Activated CD4-positive, alpha-beta memory T cell treated with anti-CD3 and anti-CD28 coated beads, Interleukin-2, amount 10 ng/mL, durations not matched to agents 7 days and 5 days (primary cell): ENCODE measurements at regions not wholly inside any gene's neighbourhood (a gene's known extent, or its start where the extent isn't known, plus 50 kb on each side); places are given as distances from the start of the nearest gene placed in this dataset.

Experiments used
- CTCF ChIA-PET: fragments of 350-600 bp; sonication (Branson Sonifier 250); formaldehyde crosslinking; loops from one replicate; lab custom pipeline; 2021; ENCODE audit warnings: antibody characterized with exemption, inconsistent platforms; lab: Charles Lee
- POLR2A ChIA-PET: fragments of 350-600 bp; sonication (Branson Sonifier 250); formaldehyde crosslinking; loops from one replicate; lab custom pipeline; 2021; ENCODE audit warnings: antibody characterized with exemption; lab: Charles Lee
- DNase-seq: peaks from one replicate; pipeline ENCODE4 v3.0.0-alpha.2; 2020
- H3K27ac Mint-ChIP-seq: one replicate; pipeline ENCODE4 v1.8.0; 2021; ENCODE audit warnings: mild to moderate bottlenecking, mixed read lengths
- H3K27me3 Mint-ChIP-seq: one replicate; pipeline ENCODE4 v1.8.0; 2021; ENCODE audit warnings: mixed read lengths
- H3K36me3 Mint-ChIP-seq: one replicate; pipeline ENCODE4 v1.8.0; 2021; ENCODE audit warnings: low read depth, mixed read lengths
- H3K4me1 Mint-ChIP-seq: one replicate; pipeline ENCODE4 v1.8.0; 2021; ENCODE audit warnings: mixed read lengths
- H3K4me3 Mint-ChIP-seq: one replicate; pipeline ENCODE4 v1.8.0; 2021; ENCODE audit warnings: mild to moderate bottlenecking, mixed read lengths
- H3K9me3 Mint-ChIP-seq: one replicate; pipeline ENCODE4 v1.8.0; 2021; ENCODE audit warnings: mixed read lengths

DNA sequence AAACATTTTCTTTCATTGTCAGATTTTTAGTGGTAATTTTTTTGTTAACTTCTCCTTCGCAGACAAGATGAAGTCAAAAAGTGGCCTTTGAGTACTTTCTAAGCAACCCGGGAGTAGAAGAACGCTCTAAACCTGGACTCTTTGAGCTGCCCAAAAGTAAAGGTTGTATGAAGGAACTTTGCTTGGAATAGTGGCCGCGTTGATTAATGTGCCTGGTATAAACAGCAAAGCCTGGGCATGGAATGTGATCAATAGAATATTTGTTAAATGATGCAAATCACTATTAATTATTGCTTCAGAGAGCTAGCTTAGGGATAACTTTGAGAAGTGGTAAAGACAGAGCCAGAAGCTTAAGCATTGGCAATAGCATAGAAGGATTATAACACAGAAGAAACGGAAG lies 475.1 kb upstream of the ANKRD30A start:
- Mint-ChIP-seq H3K27ac (no peak overlapping the region), H3K9me3 (peaks cover 8% of the 10 kb centered on the region), H3K27me3 (no peaks in the 10 kb centered on the region), H3K36me3 (no peaks in the 10 kb centered on the region), H3K4me3 (no peak overlapping the region), H3K4me1 (no peaks in the 10 kb centered on the region)
- ChIA-PET POLR2A (no interaction called here), CTCF (interaction anchor here (0.6 kb wide), 1 partner anchor 390 kb away, joined by 4 read pairs; no protein-coding TSS in a partner anchor)
- no peak for DNase-seq

DNA sequence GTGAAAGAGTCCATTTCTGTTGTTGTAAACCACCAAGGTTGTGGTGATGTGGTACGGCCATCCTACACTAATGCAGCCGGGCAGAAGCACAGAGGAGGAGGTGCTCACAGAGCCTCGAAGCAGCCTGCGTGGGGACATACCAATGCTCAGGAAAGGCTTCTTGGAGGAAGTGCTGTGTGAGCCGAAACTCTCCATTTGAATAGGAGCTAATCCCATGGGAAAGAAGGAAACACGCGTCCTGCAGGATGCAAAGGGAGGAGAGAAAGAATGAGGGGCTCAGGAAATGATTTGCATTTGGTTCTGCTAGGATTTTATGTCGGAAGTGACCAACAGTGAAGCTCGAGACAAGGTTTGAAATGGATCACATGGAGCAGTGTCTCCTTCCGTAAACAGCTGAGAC lies 477.9 kb upstream of the ANKRD30A start:
- no peaks in the 10 kb centered on the region for H3K36me3 Mint-ChIP-seq
- no peak overlapping the region for H3K27ac Mint-ChIP-seq
- no peak overlapping the region for H3K4me3 Mint-ChIP-seq
- DNase-seq, result no peak
- ChIA-PET POLR2A (no interaction called here), CTCF (no interaction called here)
- H3K4me1 Mint-ChIP-seq, result no peaks in the 10 kb centered on the region
- no peaks in the 10 kb centered on the region for H3K27me3 Mint-ChIP-seq
- H3K9me3 Mint-ChIP-seq, result peaks cover 4% of the 10 kb centered on the region

- peaks cover 12% of the 10 kb centered on the region for H3K9me3 Mint-ChIP-seq
- H3K36me3 Mint-ChIP-seq, result no peaks in the 10 kb centered on the region
- no peaks in the 10 kb centered on the region for H3K4me1 Mint-ChIP-seq
- ChIA-PET CTCF (no interaction called here), POLR2A (no interaction called here)
- no peaks in the 10 kb centered on the region for H3K27me3 Mint-ChIP-seq
- no peak overlapping the region for H3K4me3 Mint-ChIP-seq
- H3K27ac Mint-ChIP-seq, result no peak overlapping the region
- no peak for DNase-seq
Measured at GRCh38 chr10:36640626-36641025, 484.8 kb upstream of the ANKRD30A start.

GRCh38 chr10:36638462-36639155 lies 486.8 kb upstream of the ANKRD30A start:
- Mint-ChIP-seq H3K36me3 (no peaks in the 10 kb centered on the region), H3K4me1 (no peaks in the 10 kb centered on the region), H3K9me3 (peaks cover 12% of the 10 kb centered on the region), H3K27me3 (no peaks in the 10 kb centered on the region), H3K27ac (no peak overlapping the region), H3K4me3 (no peak overlapping the region)
- CTCF ChIA-PET, result no interaction called here
- POLR2A ChIA-PET, result no interaction called here
- DNase-seq, result no peak

GRCh38 chr10:36636879-36637278 lies 488.5 kb upstream of the ANKRD30A start:
- ChIA-PET CTCF (no interaction called here), POLR2A (no interaction called here)
- Mint-ChIP-seq H3K4me1 (no peaks in the 10 kb centered on the region), H3K4me3 (no peak overlapping the region), H3K27me3 (no peaks in the 10 kb centered on the region), H3K27ac (no peak overlapping the region), H3K36me3 (no peaks in the 10 kb centered on the region), H3K9me3 (peaks cover 10% of the 10 kb centered on the region)
- no peak for DNase-seq

GRCh38 chr10:36636285-36636839 lies 489.0 kb upstream of the ANKRD30A start:
- Mint-ChIP-seq H3K27ac (no peak overlapping the region), H3K9me3 (peaks cover 9% of the 10 kb centered on the region), H3K27me3 (no peaks in the 10 kb centered on the region), H3K4me3 (no peak overlapping the region), H3K4me1 (no peaks in the 10 kb centered on the region), H3K36me3 (no peaks in the 10 kb centered on the region)
- ChIA-PET CTCF (no interaction called here), POLR2A (no interaction called here)
- no peak for DNase-seq

DNA sequence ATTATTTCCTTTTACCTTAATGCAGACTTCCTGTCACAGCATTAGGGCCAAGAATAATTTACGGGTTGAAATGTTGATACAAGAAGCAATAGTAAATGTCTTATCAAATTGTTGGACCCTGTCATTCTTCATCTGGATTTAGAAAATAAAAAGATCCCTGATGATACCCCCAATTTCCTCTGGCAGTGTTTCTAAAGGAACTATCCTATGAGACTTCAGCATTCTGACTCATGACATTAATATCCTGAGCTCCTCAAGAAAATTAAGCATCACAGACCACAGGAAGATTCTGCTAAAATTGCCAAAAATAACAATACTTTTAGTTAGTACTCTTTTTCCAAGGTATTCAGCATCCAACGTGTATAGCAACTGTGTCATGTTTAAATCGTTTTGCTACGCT lies 490.5 kb upstream of the ANKRD30A start:
- ChIA-PET POLR2A (no interaction called here), CTCF (no interaction called here)
- no peak for DNase-seq
- no peaks in the 10 kb centered on the region for H3K36me3 Mint-ChIP-seq
- no peaks in the 10 kb centered on the region for H3K4me1 Mint-ChIP-seq
- peaks cover 11% of the 10 kb centered on the region for H3K9me3 Mint-ChIP-seq
- no peak overlapping the region for H3K27ac Mint-ChIP-seq
- no peak overlapping the region for H3K4me3 Mint-ChIP-seq
- H3K27me3 Mint-ChIP-seq, result no peaks in the 10 kb centered on the region

GRCh38 chr10:36630267-36630666 lies 495.1 kb upstream of the ANKRD30A start:
- Mint-ChIP-seq H3K27ac (no peak overlapping the region), H3K4me3 (no peak overlapping the region), H3K4me1 (no peaks in the 10 kb centered on the region), H3K9me3 (peaks cover 11% of the 10 kb centered on the region), H3K36me3 (no peaks in the 10 kb centered on the region), H3K27me3 (no peaks in the 10 kb centered on the region)
- POLR2A ChIA-PET, result no interaction called here
- DNase-seq, result no peak
- CTCF ChIA-PET, result no interaction called here

- no peaks in the 10 kb centered on the region for H3K36me3 Mint-ChIP-seq
- peaks cover 11% of the 10 kb centered on the region for H3K9me3 Mint-ChIP-seq
- H3K27me3 Mint-ChIP-seq, result no peaks in the 10 kb centered on the region
- ChIA-PET CTCF (no interaction called here), POLR2A (no interaction called here)
- H3K4me1 Mint-ChIP-seq, result no peaks in the 10 kb centered on the region
- DNase-seq, result no peak
- no peak overlapping the region for H3K4me3 Mint-ChIP-seq
- no peak overlapping the region for H3K27ac Mint-ChIP-seq
Measured at GRCh38 chr10:36629476-36629875, 495.9 kb upstream of the ANKRD30A start.

DNA sequence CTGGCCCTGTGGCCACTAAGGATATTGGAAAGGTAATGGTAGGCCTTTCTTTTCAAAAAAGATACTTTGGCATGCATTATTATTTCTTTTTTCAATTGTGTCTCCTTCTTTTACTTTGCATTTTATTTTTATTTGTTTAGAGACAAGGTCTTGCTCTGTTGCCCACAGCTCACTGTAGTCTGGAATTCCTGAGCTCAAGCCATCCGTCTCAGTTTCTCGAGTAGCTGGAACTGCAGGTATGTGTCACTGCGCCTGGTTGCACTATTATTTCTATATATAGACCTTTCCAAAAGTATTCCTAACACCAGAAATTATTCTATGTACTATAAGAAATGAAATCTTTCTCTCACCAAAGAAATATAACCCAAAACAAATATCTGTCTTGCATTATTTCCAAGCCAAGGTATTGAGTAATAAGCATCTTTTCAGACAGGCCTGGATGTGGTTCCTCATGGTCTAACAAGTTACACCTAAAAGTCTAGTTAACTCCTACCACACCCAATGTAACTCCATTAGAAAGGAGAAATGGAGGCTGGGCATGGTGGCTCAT lies 500.8 kb upstream of the ANKRD30A start:
- CTCF ChIA-PET, result no interaction called here
- Mint-ChIP-seq H3K4me1 (no peaks in the 10 kb centered on the region), H3K27me3 (no peaks in the 10 kb centered on the region), H3K36me3 (no peaks in the 10 kb centered on the region), H3K27ac (no peak overlapping the region), H3K9me3 (peaks cover 19% of the 10 kb centered on the region), H3K4me3 (no peak overlapping the region)
- no peak for DNase-seq
- POLR2A ChIA-PET, result no interaction called here

- Mint-ChIP-seq H3K4me1 (no peaks in the 10 kb centered on the region), H3K27ac (no peak overlapping the region), H3K27me3 (no peaks in the 10 kb centered on the region), H3K4me3 (no peak overlapping the region), H3K9me3 (peaks cover 14% of the 10 kb centered on the region), H3K36me3 (no peaks in the 10 kb centered on the region)
- POLR2A ChIA-PET, result no interaction called here
- CTCF ChIA-PET, result no interaction called here
- no peak for DNase-seq
Measured at GRCh38 chr10:36621346-36621745, 504.1 kb upstream of the ANKRD30A start.

DNA sequence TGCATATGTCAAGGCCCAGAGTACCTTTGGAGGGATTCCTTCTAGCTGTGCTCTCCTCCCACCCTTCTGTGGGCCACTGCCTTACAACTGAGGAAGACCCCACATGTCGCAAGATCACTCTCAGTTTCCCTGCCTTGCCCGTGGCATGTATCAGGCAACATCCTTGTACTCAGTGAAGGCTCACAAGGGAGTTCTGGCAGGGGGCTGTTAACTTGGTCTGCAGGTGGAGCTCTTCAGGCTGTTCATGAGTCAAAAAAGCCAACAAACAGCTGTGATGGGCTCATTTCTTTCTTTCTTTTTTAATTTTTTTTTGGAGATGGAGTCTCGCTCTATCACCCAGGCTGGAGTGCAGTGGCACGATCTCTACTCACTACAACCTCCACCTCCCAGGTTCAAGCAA lies 513.0 kb upstream of the ANKRD30A start:
- POLR2A ChIA-PET, result no interaction called here
- DNase-seq, result no peak
- Mint-ChIP-seq H3K4me3 (no peak overlapping the region), H3K27ac (no peak overlapping the region), H3K36me3 (no peaks in the 10 kb centered on the region), H3K27me3 (no peaks in the 10 kb centered on the region), H3K9me3 (peaks cover 9% of the 10 kb centered on the region), H3K4me1 (no peaks in the 10 kb centered on the region)
- CTCF ChIA-PET, result no interaction called here

- Mint-ChIP-seq H3K9me3 (peaks cover 11% of the 10 kb centered on the region), H3K4me3 (no peak overlapping the region), H3K36me3 (no peaks in the 10 kb centered on the region), H3K27me3 (no peaks in the 10 kb centered on the region), H3K4me1 (no peaks in the 10 kb centered on the region), H3K27ac (no peak overlapping the region)
- no peak for DNase-seq
- POLR2A ChIA-PET, result no interaction called here
- CTCF ChIA-PET, result no interaction called here
Measured at GRCh38 chr10:36608866-36609265, 516.5 kb upstream of the ANKRD30A start.

GRCh38 chr10:36608251-36608650 lies 517.1 kb upstream of the ANKRD30A start:
- Mint-ChIP-seq H3K9me3 (peaks cover 12% of the 10 kb centered on the region), H3K4me3 (no peak overlapping the region), H3K4me1 (no peaks in the 10 kb centered on the region), H3K36me3 (no peaks in the 10 kb centered on the region), H3K27me3 (no peaks in the 10 kb centered on the region), H3K27ac (no peak overlapping the region)
- ChIA-PET CTCF (no interaction called here), POLR2A (no interaction called here)
- no peak for DNase-seq
